IMR-90 (cell line): ENCODE measurements at regions not wholly inside any gene's neighbourhood (a gene's known extent, or its start where the extent isn't known, plus 50 kb on each side); places are given as distances from the start of the nearest gene placed in this dataset.

Experiments used
- ATAC-seq: fragments of 200-7000 bp; cut with Tn5 transposase; 2 replicates; pipeline ENCODE4 v1.9.1; 2020; ENCODE audit warnings: low read depth, mild to moderate bottlenecking, moderate library complexity
- BruUV-seq: library from RNA; stranded (reverse); fragments of 400-500 nt; replicated peaks from 2 replicates; lab custom pipeline; 2021; lab: Mats Ljungman, UMichigan
- CTCF ChIA-PET: fragments of 300-600 bp; formaldehyde crosslinking; extraction: SDS; loops from one replicate; lab custom pipeline; 2021; ENCODE audit warnings: antibody characterized with exemption; lab: Yijun Ruan, JAX
- POLR2A ChIA-PET: fragments of 300-600 bp; sonication (Branson Sonifier 250); formaldehyde crosslinking; loops from one replicate; lab custom pipeline; 2022; ENCODE audit warnings: antibody characterized with exemption; ENCODE audit not compliant: unreplicated experiment; lab: Charles Lee
- DNase-seq: peaks from one replicate; pipeline ENCODE4 v3.0.0; 2013
- H2AFZ ChIP-seq: replicated peaks from 2 replicates; pipeline ENCODE3; 2013; ENCODE audit warnings: low read length, mild to moderate bottlenecking; ENCODE audit not compliant: poor library complexity
- H2AK5ac ChIP-seq: 2 replicates; pipeline ENCODE4 v1.6.1; 2013; ENCODE audit warnings: low read depth, low read length, inconsistent platforms
- H2AK9ac ChIP-seq: replicated peaks from 2 replicates; pipeline ENCODE3; 2013; ENCODE audit warnings: mild to moderate bottlenecking, low read depth, low read length, moderate library complexity; ENCODE audit not compliant: poor library complexity
- H2BK120ac ChIP-seq: 2 replicates; pipeline ENCODE4 v1.6.1; 2013; ENCODE audit warnings: low read depth, low read length, inconsistent platforms
- H2BK15ac ChIP-seq: 3 replicates; pipeline ENCODE4 v1.6.1; 2013; ENCODE audit warnings: low read depth, low read length, inconsistent platforms
- H2BK20ac ChIP-seq: 2 replicates; pipeline ENCODE4 v1.6.1; 2013; ENCODE audit warnings: low read depth, mild to moderate bottlenecking, inconsistent platforms, low read length, moderate library complexity
- H2BK5ac ChIP-seq: 2 replicates; pipeline ENCODE4 v1.6.1; 2013; ENCODE audit warnings: mild to moderate bottlenecking, low read depth, low read length, inconsistent platforms; ENCODE audit not compliant: poor library complexity, severe bottlenecking
- H3K14ac ChIP-seq: replicated peaks from 2 replicates; pipeline ENCODE4 v1.6.1; 2013; ENCODE audit warnings: low read depth, low read length, inconsistent platforms
- H3K18ac ChIP-seq: 2 replicates; pipeline ENCODE4 v1.6.1; 2013; ENCODE audit warnings: low read depth, low read length, control low read depth
- H3K23ac ChIP-seq: 2 replicates; pipeline ENCODE4 v1.6.1; 2013; ENCODE audit warnings: low read depth, low read length, inconsistent platforms
- H3K27ac ChIP-seq: 2 replicates; pipeline ENCODE4 v1.5.1; 2013; ENCODE audit warnings: mild to moderate bottlenecking, control low read depth, low read length; ENCODE audit not compliant: insufficient read depth
- H3K27me3 ChIP-seq: 2 replicates; pipeline ENCODE4 v1.6.1; 2013; ENCODE audit warnings: low read length; ENCODE audit not compliant: control insufficient read depth, insufficient read depth
- H3K36me3 ChIP-seq: 2 replicates; pipeline ENCODE4 v1.6.1; 2013; ENCODE audit warnings: low read length, mixed read lengths; ENCODE audit not compliant: control insufficient read depth, insufficient read depth
- H3K4ac ChIP-seq: 2 replicates; pipeline ENCODE4 v1.6.1; 2013; ENCODE audit warnings: low read depth, low read length, inconsistent platforms
- H3K4me1 ChIP-seq: 2 replicates; pipeline ENCODE4 v1.6.1; 2013; ENCODE audit warnings: low read length, mixed read lengths; ENCODE audit not compliant: control insufficient read depth, insufficient read depth
- H3K4me2 ChIP-seq: 2 replicates; pipeline ENCODE4 v1.6.1; 2013; ENCODE audit warnings: low read depth, mild to moderate bottlenecking, control low read depth, low read length, moderate library complexity
- H3K4me3 ChIP-seq: 2 replicates; pipeline ENCODE4 v1.5.1; 2013; ENCODE audit warnings: low read depth, mild to moderate bottlenecking, control low read depth, low read length, moderate library complexity; ENCODE audit not compliant: insufficient read depth
- H3K56ac ChIP-seq: 2 replicates; pipeline ENCODE4 v1.6.1; 2013; ENCODE audit warnings: low read length, inconsistent platforms; ENCODE audit not compliant: insufficient read depth; ENCODE audit errors: extremely low read depth
- H3K79me1 ChIP-seq, 2 experiments: 2 replicates each; pipeline ENCODE4 v1.6.1; 2013; ENCODE audit warnings: low read length in 2 of 2, inconsistent platforms in 1 of 2, low read depth in 1 of 2
- H3K9ac ChIP-seq: 2 replicates; pipeline ENCODE4 v1.6.1; 2013; ENCODE audit warnings: low read depth, low read length, control low read depth
- H3K9me1 ChIP-seq: 2 replicates; pipeline ENCODE4 v1.6.1; 2013; ENCODE audit warnings: low read length, inconsistent platforms; ENCODE audit not compliant: insufficient read depth
- H3K9me3 ChIP-seq: 2 replicates; pipeline ENCODE4 v1.6.1; 2013; ENCODE audit warnings: low read length; ENCODE audit not compliant: control insufficient read depth, insufficient read depth
- H4K20me1 ChIP-seq: 2 replicates; pipeline ENCODE4 v1.6.1; 2013; ENCODE audit warnings: low read length, inconsistent platforms; ENCODE audit not compliant: insufficient read depth
- H4K5ac ChIP-seq: 2 replicates; pipeline ENCODE4 v1.6.1; 2013; ENCODE audit warnings: mild to moderate bottlenecking, low read depth, low read length, control low read depth
- H4K8ac ChIP-seq, 2 experiments: 2 replicates each; pipeline ENCODE4 v1.6.1; 2013; ENCODE audit warnings: low read depth in 2 of 2, low read length in 2 of 2, control low read depth in 1 of 2, inconsistent platforms in 1 of 2
- H4K91ac ChIP-seq: 2 replicates; pipeline ENCODE4 v1.6.1; 2013; ENCODE audit warnings: low read depth, low read length, inconsistent platforms; ENCODE audit not compliant: insufficient read depth
- BHLHE40 ChIP-seq: fragments of 150-350 bp; IDR thresholded peaks from 2 replicates; pipeline ENCODE4 v1.6.1; 2016; ENCODE audit warnings: mild to moderate bottlenecking, low read depth, low read length
- CEBPB ChIP-seq: IDR thresholded peaks from 2 replicates; pipeline ENCODE4 v1.6.1; 2012; ENCODE audit warnings: low read depth, low read length, improper control_type of control experiment
- CHD1 ChIP-seq: IDR thresholded peaks from 2 replicates; pipeline ENCODE4 v1.6.1; 2012; ENCODE audit warnings: low read depth, low read length, improper control_type of control experiment
- FOS ChIP-seq: fragments of 150-350 bp; IDR thresholded peaks from 2 replicates; pipeline ENCODE4 v1.6.1; 2016; ENCODE audit warnings: low read depth, low read length
- MAFK ChIP-seq: IDR thresholded peaks from 2 replicates; pipeline ENCODE4 v1.6.1; 2012; ENCODE audit warnings: low read depth, low read length, improper control_type of control experiment
- MAZ ChIP-seq: IDR thresholded peaks from 2 replicates; pipeline ENCODE4 v1.6.1; 2012; ENCODE audit warnings: low read depth, mild to moderate bottlenecking, low read length, improper control_type of control experiment, moderate library complexity, borderline replicate concordance
- MXI1 ChIP-seq: IDR thresholded peaks from 2 replicates; pipeline ENCODE4 v1.6.1; 2012; ENCODE audit warnings: low read depth, mild to moderate bottlenecking, low read length, moderate library complexity, borderline replicate concordance
- NFE2L2 ChIP-seq: fragments of 150-350 bp; IDR thresholded peaks from 2 replicates; pipeline ENCODE4 v1.6.1; 2016; ENCODE audit warnings: low read depth, mild to moderate bottlenecking, low read length
- POLR2A ChIP-seq: IDR thresholded peaks from 2 replicates; pipeline ENCODE4 v1.6.1; 2012; ENCODE audit warnings: mild to moderate bottlenecking, low read depth, low read length
- RAD21 ChIP-seq: IDR thresholded peaks from 2 replicates; pipeline ENCODE4 v1.6.1; 2012; ENCODE audit warnings: low read length, improper control_type of control experiment
- RCOR1 ChIP-seq: IDR thresholded peaks from 2 replicates; pipeline ENCODE4 v1.6.1; 2012; ENCODE audit warnings: mild to moderate bottlenecking, low read length, improper control_type of control experiment; ENCODE audit not compliant: insufficient replicate concordance
- RFX5 ChIP-seq: IDR thresholded peaks from 2 replicates; pipeline ENCODE4 v1.8.0; 2012; ENCODE audit warnings: low read depth, mild to moderate bottlenecking, low read length, moderate library complexity
- SMC3 ChIP-seq: fragments of 150-350 bp; IDR thresholded peaks from 2 replicates; pipeline ENCODE4 v1.6.1; 2016; ENCODE audit warnings: low read depth, mild to moderate bottlenecking, antibody characterized with exemption, low read length, moderate library complexity
- WGBS, 2 experiments: methylation state at CpG; one replicate each; pipeline versions ENCODE4 v1.1.5 to v1.1.7; 2013; ENCODE audit warnings: missing lambda C conversion rate in 2 of 2; ENCODE audit not compliant: insufficient read length in 1 of 2; ENCODE audit errors: extremely low coverage in 2 of 2; 5-methylcytosine and 5-hydroxymethylcytosine counted together
- dilution Hi-C: fragments of 300-500 bp; cut with HindIII; formaldehyde crosslinking; loops from one replicate; pipeline ENCODE4 v1.14.3; 2018; ENCODE audit warnings: low sequenced_read_pairs; ENCODE audit not compliant: unreplicated experiment
- in situ Hi-C: fragments of 300-500 bp; cut with MboI; formaldehyde crosslinking; loops from 3 replicates; pipeline ENCODE4 v1.14.3; 2019; ENCODE audit warnings: low sequenced_read_pairs, inconsistent platforms, mixed read lengths
- intact Hi-C: fragments of 100-400 bp; cut with micrococcal nuclease; formaldehyde crosslinking; loops from 2 replicates; pipeline ENCODE4 v1.10.0; 2022
- TF ChIP-seq, protein P1 (sequence below): fragments of 150-350 bp; IDR thresholded peaks from 2 replicates; pipeline ENCODE4 v1.6.1; 2017; ENCODE audit warnings: mild to moderate bottlenecking, antibody characterized with exemption, low read length, low read depth
- TF ChIP-seq, protein P2 (sequence below): conservative IDR thresholded peaks from 2 replicates; pipeline ENCODE4 v1.5.1; 2012; ENCODE audit warnings: mild to moderate bottlenecking, low read depth, low read length, improper control_type of control experiment
- TF ChIP-seq, protein P3 (sequence below): fragments of 150-350 bp; IDR thresholded peaks from 2 replicates; pipeline ENCODE4 v1.6.1; 2016; ENCODE audit warnings: low read depth, mild to moderate bottlenecking, low read length, moderate library complexity, borderline replicate concordance

DNA sequence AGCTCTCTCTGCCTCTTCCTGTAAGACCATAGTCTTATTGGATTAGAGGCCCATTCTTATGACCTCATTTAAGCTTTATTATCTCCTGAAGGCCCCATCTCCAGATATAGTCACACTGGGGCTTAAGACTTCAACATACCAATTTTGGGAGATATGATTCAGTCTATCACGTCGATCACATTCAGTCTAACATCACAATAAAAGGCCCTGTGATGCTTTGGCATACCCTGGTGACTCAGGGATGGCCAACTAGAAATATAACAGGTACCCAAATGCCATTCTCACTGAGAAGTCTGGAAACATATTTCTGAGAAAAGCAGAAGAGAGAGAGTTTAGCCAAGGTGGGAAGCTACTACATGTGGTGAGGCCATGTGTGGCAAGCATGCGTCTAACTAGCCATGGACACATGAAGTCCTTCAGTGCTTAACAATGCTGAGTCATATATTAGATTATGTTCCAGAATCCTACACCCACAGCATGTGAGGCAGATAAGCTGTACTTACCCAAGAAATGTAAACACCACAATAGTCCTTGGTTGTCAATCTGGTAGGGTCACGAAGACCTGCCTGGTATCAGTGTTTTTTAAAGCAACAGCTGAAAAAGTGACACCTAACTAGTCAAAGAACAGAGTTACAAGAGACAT is 485.1 kb downstream of the FOXO1 start:
- no peak overlapping the region for H3K18ac ChIP-seq
- DNase-seq: peak; percentile 17

More for the DNA sequence above, 485.1 kb downstream of the FOXO1 start:
- no peaks in the 10 kb centered on the region for H3K9me1 ChIP-seq
- ChIA-PET POLR2A (no interaction called here), CTCF (interaction anchor here (1.2 kb wide), 1 partner anchor 14 kb away, joined by 3 read pairs; no protein-coding TSS in a partner anchor)
- no peak overlapping the region for H3K4ac ChIP-seq
- H4K91ac ChIP-seq: no peak overlapping the region
- H3K23ac ChIP-seq: no peak overlapping the region
- H2BK15ac ChIP-seq: no peak overlapping the region
- H3K9ac ChIP-seq: no peak overlapping the region
- no peak overlapping the region for H2AFZ ChIP-seq
- intact Hi-C loops: no loop called here
- no peak overlapping the region for H2BK20ac ChIP-seq
- H4K5ac ChIP-seq: no peak overlapping the region
- H2BK5ac ChIP-seq: no peak overlapping the region
- no peak overlapping the region for H3K14ac ChIP-seq
- dilution Hi-C loops: no loop called here
- TF ChIP-seq SMC3: no peak
- TF ChIP-seq, protein P1, sequence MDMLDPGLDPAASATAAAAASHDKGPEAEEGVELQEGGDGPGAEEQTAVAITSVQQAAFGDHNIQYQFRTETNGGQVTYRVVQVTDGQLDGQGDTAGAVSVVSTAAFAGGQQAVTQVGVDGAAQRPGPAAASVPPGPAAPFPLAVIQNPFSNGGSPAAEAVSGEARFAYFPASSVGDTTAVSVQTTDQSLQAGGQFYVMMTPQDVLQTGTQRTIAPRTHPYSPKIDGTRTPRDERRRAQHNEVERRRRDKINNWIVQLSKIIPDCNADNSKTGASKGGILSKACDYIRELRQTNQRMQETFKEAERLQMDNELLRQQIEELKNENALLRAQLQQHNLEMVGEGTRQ: no peak
- no peak for TF ChIP-seq RFX5
- TF ChIP-seq MXI1: no peak
- TF ChIP-seq, protein P2, sequence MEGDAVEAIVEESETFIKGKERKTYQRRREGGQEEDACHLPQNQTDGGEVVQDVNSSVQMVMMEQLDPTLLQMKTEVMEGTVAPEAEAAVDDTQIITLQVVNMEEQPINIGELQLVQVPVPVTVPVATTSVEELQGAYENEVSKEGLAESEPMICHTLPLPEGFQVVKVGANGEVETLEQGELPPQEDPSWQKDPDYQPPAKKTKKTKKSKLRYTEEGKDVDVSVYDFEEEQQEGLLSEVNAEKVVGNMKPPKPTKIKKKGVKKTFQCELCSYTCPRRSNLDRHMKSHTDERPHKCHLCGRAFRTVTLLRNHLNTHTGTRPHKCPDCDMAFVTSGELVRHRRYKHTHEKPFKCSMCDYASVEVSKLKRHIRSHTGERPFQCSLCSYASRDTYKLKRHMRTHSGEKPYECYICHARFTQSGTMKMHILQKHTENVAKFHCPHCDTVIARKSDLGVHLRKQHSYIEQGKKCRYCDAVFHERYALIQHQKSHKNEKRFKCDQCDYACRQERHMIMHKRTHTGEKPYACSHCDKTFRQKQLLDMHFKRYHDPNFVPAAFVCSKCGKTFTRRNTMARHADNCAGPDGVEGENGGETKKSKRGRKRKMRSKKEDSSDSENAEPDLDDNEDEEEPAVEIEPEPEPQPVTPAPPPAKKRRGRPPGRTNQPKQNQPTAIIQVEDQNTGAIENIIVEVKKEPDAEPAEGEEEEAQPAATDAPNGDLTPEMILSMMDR: no peak
- no peak for TF ChIP-seq POLR2A
- no peak for TF ChIP-seq BHLHE40
- no peak for TF ChIP-seq RAD21
- TF ChIP-seq MAZ: no peak
- no peak for TF ChIP-seq NFE2L2
- no peak for TF ChIP-seq MAFK
- TF ChIP-seq RCOR1: no peak
- no peak for TF ChIP-seq CHD1
- no peak for TF ChIP-seq CEBPB
- TF ChIP-seq, protein P3, sequence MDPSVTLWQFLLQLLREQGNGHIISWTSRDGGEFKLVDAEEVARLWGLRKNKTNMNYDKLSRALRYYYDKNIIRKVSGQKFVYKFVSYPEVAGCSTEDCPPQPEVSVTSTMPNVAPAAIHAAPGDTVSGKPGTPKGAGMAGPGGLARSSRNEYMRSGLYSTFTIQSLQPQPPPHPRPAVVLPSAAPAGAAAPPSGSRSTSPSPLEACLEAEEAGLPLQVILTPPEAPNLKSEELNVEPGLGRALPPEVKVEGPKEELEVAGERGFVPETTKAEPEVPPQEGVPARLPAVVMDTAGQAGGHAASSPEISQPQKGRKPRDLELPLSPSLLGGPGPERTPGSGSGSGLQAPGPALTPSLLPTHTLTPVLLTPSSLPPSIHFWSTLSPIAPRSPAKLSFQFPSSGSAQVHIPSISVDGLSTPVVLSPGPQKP: no peak
- no peak for TF ChIP-seq FOS
- no peaks in the 10 kb centered on the region for H3K27me3 ChIP-seq
- no peaks in the 10 kb centered on the region for H3K4me1 ChIP-seq
- H2BK120ac ChIP-seq: no peak overlapping the region
- no peak for ATAC-seq
- no peak overlapping the region for H2AK9ac ChIP-seq
- H3K36me3 ChIP-seq: no peaks in the 10 kb centered on the region
- no peak overlapping the region for H3K56ac ChIP-seq
- no peak overlapping the region for H3K4me3 ChIP-seq
- H4K8ac ChIP-seq: no peak overlapping the region
- no CpG with 5 or more reads among the region's 4 CpGs for WGBS, 2 experiments
- in situ Hi-C loops: no loop called here
- no peaks in the 10 kb centered on the region for H3K9me3 ChIP-seq
- BruUV-seq: no TSS peak
- no peak overlapping the region for H3K27ac ChIP-seq
- H3K79me1 ChIP-seq: no peaks in the 10 kb centered on the region
- no peak overlapping the region for H2AK5ac ChIP-seq
- no peaks in the 10 kb centered on the region for H4K20me1 ChIP-seq
- no peak overlapping the region for H3K4me2 ChIP-seq
